ENCODE measurements at regions not wholly inside any gene's neighbourhood (a gene's known extent, or its start where the extent isn't known, plus 50 kb on each side); places are given as distances from the start of the nearest gene placed in this dataset.

DNA sequence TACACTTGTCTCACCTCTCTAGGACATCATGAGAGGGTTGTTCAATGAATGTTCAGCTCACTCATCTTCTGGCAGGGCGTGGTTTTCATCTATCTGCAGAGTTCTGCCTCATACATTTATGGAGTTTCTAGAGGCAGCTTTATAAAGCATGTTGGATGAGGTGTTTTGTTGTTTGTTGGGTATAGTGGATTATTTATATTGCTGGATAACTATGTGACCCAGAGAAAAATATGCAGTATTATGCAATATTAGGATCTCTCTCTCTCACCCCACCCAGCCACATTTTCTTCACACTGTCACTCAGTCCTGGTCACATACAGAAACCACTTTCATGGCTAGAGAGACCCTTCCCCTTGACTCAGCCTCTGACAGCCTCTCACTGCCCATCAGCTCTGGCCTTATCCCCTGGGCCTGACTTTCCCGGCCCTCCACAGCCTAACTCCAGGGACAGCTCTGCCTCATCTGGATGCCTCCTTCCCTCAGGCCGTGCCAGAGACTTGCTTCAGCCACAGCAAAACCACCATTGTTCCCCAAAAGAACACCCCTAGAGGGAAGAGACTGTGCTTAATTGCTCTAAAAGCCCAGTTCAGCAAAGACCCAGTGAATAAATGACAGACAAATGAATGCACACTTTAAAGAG is 260.3 kb downstream of the MYCN start:
- Histone ChIP-seq H2AFZ (replicated peaks; ENCODE audit: low read length, poor library complexity) (no peak overlapping the region), H2AK5ac (ENCODE audit: low read depth, low read length) (no peak overlapping the region), H3K9me1 (ENCODE audit: insufficient read depth, low read length) (no peaks in the 10 kb centered on the region), H3K14ac (replicated peaks; ENCODE audit: low read depth, low read length) (no peak overlapping the region), H3K18ac (ENCODE audit: low read depth, low read length) (no peak overlapping the region), H3K27me3 (ENCODE audit: control insufficient read depth, insufficient read depth, low read length) (no peaks in the 10 kb centered on the region), H3K4ac (ENCODE audit: low read depth, low read length) (no peak overlapping the region), H3K56ac (ENCODE audit: extremely low read depth, insufficient read depth, low read length) (no peak overlapping the region), H3K27ac (ENCODE audit: insufficient read depth, low read length) (no peak overlapping the region), H3K9ac (ENCODE audit: low read depth, low read length) (no peak overlapping the region), H3K9me3 (ENCODE audit: control insufficient read depth, insufficient read depth, low read length) (peaks cover 55% of the 10 kb centered on the region), H2BK5ac (ENCODE audit: low read depth, low read length, poor library complexity, severe bottlenecking) (no peak overlapping the region), H3K4me1 (ENCODE audit: control insufficient read depth, insufficient read depth, low read length) (no peaks in the 10 kb centered on the region), H3K4me3 (ENCODE audit: insufficient read depth, low read depth, low read length) (no peak overlapping the region), H3K4me2 (ENCODE audit: low read depth, low read length) (no peak overlapping the region), H2BK20ac (ENCODE audit: low read depth, low read length) (no peak overlapping the region), H3K23ac (ENCODE audit: low read depth, low read length) (no peak overlapping the region), H4K5ac (ENCODE audit: low read depth, low read length) (no peak overlapping the region), H4K20me1 (ENCODE audit: insufficient read depth, low read length) (no peaks in the 10 kb centered on the region), H2BK120ac (ENCODE audit: low read depth, low read length) (no peak overlapping the region), H2BK15ac (ENCODE audit: low read depth, low read length) (no peak overlapping the region), H3K36me3 (ENCODE audit: control insufficient read depth, insufficient read depth, low read length) (no peaks in the 10 kb centered on the region), H3K79me1 (ENCODE audit: low read depth in 1 of 2, low read length in 2 of 2) (no peaks in the 10 kb centered on the region), H2AK9ac (replicated peaks; ENCODE audit: low read depth, low read length, poor library complexity) (no peak overlapping the region), H4K91ac (ENCODE audit: insufficient read depth, low read depth, low read length) (no peak overlapping the region), H4K8ac (ENCODE audit: low read depth in 2 of 2, low read length in 2 of 2) (no peak overlapping the region)
- intact Hi-C loops (cut with micrococcal nuclease) = no loop called here
- ATAC-seq (ENCODE audit: low read depth) = no peak
- DNase-seq = no peak
- CTCF ChIA-PET = no interaction called here
- in situ Hi-C loops (cut with MboI; ENCODE audit: low sequenced_read_pairs) = no loop called here
- BruUV-seq (replicated peaks) = no TSS peak
- POLR2A ChIA-PET (ENCODE audit: unreplicated experiment) = no interaction called here
- TF ChIP-seq CEBPB (IDR thresholded peaks at IDR 0.05; ENCODE audit: low read depth, low read length) (no peak), CHD1 (IDR thresholded peaks at IDR 0.05; ENCODE audit: low read depth, low read length) (no peak), MAZ (IDR thresholded peaks at IDR 0.05; ENCODE audit: borderline replicate concordance, low read depth, low read length) (no peak), BHLHE40 (IDR thresholded peaks at IDR 0.05; ENCODE audit: low read depth, low read length) (no peak), RFX5 (IDR thresholded peaks at IDR 0.05; ENCODE audit: low read depth, low read length) (no peak), POLR2A (IDR thresholded peaks at IDR 0.05; ENCODE audit: low read depth, low read length) (no peak), NFE2L2 (IDR thresholded peaks at IDR 0.05; ENCODE audit: low read depth, low read length) (no peak), FOS (IDR thresholded peaks at IDR 0.05; ENCODE audit: low read depth, low read length) (no peak)
- TF ChIP-seq, protein P1, sequence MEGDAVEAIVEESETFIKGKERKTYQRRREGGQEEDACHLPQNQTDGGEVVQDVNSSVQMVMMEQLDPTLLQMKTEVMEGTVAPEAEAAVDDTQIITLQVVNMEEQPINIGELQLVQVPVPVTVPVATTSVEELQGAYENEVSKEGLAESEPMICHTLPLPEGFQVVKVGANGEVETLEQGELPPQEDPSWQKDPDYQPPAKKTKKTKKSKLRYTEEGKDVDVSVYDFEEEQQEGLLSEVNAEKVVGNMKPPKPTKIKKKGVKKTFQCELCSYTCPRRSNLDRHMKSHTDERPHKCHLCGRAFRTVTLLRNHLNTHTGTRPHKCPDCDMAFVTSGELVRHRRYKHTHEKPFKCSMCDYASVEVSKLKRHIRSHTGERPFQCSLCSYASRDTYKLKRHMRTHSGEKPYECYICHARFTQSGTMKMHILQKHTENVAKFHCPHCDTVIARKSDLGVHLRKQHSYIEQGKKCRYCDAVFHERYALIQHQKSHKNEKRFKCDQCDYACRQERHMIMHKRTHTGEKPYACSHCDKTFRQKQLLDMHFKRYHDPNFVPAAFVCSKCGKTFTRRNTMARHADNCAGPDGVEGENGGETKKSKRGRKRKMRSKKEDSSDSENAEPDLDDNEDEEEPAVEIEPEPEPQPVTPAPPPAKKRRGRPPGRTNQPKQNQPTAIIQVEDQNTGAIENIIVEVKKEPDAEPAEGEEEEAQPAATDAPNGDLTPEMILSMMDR (conservative IDR thresholded peaks at IDR 0.05; ENCODE audit: low read depth, low read length) = no peak
- TF ChIP-seq, protein P2, sequence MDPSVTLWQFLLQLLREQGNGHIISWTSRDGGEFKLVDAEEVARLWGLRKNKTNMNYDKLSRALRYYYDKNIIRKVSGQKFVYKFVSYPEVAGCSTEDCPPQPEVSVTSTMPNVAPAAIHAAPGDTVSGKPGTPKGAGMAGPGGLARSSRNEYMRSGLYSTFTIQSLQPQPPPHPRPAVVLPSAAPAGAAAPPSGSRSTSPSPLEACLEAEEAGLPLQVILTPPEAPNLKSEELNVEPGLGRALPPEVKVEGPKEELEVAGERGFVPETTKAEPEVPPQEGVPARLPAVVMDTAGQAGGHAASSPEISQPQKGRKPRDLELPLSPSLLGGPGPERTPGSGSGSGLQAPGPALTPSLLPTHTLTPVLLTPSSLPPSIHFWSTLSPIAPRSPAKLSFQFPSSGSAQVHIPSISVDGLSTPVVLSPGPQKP (IDR thresholded peaks at IDR 0.05; ENCODE audit: borderline replicate concordance, low read depth, low read length) = no peak
- TF ChIP-seq, protein P3, sequence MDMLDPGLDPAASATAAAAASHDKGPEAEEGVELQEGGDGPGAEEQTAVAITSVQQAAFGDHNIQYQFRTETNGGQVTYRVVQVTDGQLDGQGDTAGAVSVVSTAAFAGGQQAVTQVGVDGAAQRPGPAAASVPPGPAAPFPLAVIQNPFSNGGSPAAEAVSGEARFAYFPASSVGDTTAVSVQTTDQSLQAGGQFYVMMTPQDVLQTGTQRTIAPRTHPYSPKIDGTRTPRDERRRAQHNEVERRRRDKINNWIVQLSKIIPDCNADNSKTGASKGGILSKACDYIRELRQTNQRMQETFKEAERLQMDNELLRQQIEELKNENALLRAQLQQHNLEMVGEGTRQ (IDR thresholded peaks at IDR 0.05; ENCODE audit: low read depth, low read length) = no peak
- WGBS, 2 experiments (ENCODE audit: extremely low coverage in 2 of 2, insufficient read length in 1 of 2) = no CpG with 5 or more reads among the region's 3 CpGs
- dilution Hi-C loops (cut with HindIII; ENCODE audit: low sequenced_read_pairs, unreplicated experiment) = no loop called here

All from IMR-90 (cell line).